ENCODE measurements at regions not wholly inside any gene's neighbourhood (a gene's known extent, or its start where the extent isn't known, plus 50 kb on each side); places are given as distances from the start of the nearest gene placed in this dataset.

GRCh38 chr3:56867671-56868070 is 65.9 kb upstream of the ARHGEF3 start:
- CTCF ChIA-PET: interaction anchor here (0.6 kb wide), 1 partner anchor 20 kb away, joined by 4 read pairs; no protein-coding TSS in a partner anchor
- TF ChIP-seq, protein P1, sequence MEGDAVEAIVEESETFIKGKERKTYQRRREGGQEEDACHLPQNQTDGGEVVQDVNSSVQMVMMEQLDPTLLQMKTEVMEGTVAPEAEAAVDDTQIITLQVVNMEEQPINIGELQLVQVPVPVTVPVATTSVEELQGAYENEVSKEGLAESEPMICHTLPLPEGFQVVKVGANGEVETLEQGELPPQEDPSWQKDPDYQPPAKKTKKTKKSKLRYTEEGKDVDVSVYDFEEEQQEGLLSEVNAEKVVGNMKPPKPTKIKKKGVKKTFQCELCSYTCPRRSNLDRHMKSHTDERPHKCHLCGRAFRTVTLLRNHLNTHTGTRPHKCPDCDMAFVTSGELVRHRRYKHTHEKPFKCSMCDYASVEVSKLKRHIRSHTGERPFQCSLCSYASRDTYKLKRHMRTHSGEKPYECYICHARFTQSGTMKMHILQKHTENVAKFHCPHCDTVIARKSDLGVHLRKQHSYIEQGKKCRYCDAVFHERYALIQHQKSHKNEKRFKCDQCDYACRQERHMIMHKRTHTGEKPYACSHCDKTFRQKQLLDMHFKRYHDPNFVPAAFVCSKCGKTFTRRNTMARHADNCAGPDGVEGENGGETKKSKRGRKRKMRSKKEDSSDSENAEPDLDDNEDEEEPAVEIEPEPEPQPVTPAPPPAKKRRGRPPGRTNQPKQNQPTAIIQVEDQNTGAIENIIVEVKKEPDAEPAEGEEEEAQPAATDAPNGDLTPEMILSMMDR (conservative IDR thresholded peaks at IDR 0.05; ENCODE audit: low read depth, low read length): no peak
- no peak for TF ChIP-seq CEBPB (IDR thresholded peaks at IDR 0.05; ENCODE audit: low read depth, low read length)
- TF ChIP-seq CHD1 (IDR thresholded peaks at IDR 0.05; ENCODE audit: low read depth, low read length): no peak
- TF ChIP-seq POLR2A (IDR thresholded peaks at IDR 0.05; ENCODE audit: low read depth, low read length): no peak
- no peak for TF ChIP-seq RAD21 (IDR thresholded peaks at IDR 0.05; ENCODE audit: low read length)
- TF ChIP-seq NFE2L2 (IDR thresholded peaks at IDR 0.05; ENCODE audit: low read depth, low read length): no peak
- no peak for TF ChIP-seq MXI1 (IDR thresholded peaks at IDR 0.05; ENCODE audit: borderline replicate concordance, low read depth, low read length)
- no peak for TF ChIP-seq SMC3 (IDR thresholded peaks at IDR 0.05; ENCODE audit: low read depth, low read length)
- TF ChIP-seq RFX5 (IDR thresholded peaks at IDR 0.05; ENCODE audit: low read depth, low read length): no peak
- no peak for TF ChIP-seq MAZ (IDR thresholded peaks at IDR 0.05; ENCODE audit: borderline replicate concordance, low read depth, low read length)
- TF ChIP-seq, protein P2, sequence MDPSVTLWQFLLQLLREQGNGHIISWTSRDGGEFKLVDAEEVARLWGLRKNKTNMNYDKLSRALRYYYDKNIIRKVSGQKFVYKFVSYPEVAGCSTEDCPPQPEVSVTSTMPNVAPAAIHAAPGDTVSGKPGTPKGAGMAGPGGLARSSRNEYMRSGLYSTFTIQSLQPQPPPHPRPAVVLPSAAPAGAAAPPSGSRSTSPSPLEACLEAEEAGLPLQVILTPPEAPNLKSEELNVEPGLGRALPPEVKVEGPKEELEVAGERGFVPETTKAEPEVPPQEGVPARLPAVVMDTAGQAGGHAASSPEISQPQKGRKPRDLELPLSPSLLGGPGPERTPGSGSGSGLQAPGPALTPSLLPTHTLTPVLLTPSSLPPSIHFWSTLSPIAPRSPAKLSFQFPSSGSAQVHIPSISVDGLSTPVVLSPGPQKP (IDR thresholded peaks at IDR 0.05; ENCODE audit: borderline replicate concordance, low read depth, low read length): no peak
- no peak for TF ChIP-seq FOS (IDR thresholded peaks at IDR 0.05; ENCODE audit: low read depth, low read length)
- TF ChIP-seq USF2 (IDR thresholded peaks at IDR 0.05; ENCODE audit: low read depth, low read length): no peak
- TF ChIP-seq BHLHE40 (IDR thresholded peaks at IDR 0.05; ENCODE audit: low read depth, low read length): no peak
- no peak for TF ChIP-seq RCOR1 (IDR thresholded peaks at IDR 0.05; ENCODE audit: insufficient replicate concordance, low read length)
- TF ChIP-seq MAFK (IDR thresholded peaks at IDR 0.05; ENCODE audit: low read depth, low read length): no peak
- H4K91ac ChIP-seq (ENCODE audit: insufficient read depth, low read depth, low read length): no peak overlapping the region
- H3K27ac ChIP-seq (ENCODE audit: insufficient read depth, low read length): no peak overlapping the region
- no peak overlapping the region for H3K23ac ChIP-seq (ENCODE audit: low read depth, low read length)
- H2BK5ac ChIP-seq (ENCODE audit: low read depth, low read length, poor library complexity, severe bottlenecking): no peak overlapping the region
- no peak overlapping the region for H3K18ac ChIP-seq (ENCODE audit: low read depth, low read length)
- in situ Hi-C loops (cut with MboI; ENCODE audit: low sequenced_read_pairs): no loop called here
- dilution Hi-C loops (cut with HindIII; ENCODE audit: low sequenced_read_pairs, unreplicated experiment): no loop called here
- H3K36me3 ChIP-seq (ENCODE audit: control insufficient read depth, insufficient read depth, low read length): no peaks in the 10 kb centered on the region
- H2AFZ ChIP-seq (replicated peaks; ENCODE audit: low read length, poor library complexity): no peak overlapping the region
- no peak overlapping the region for H2BK20ac ChIP-seq (ENCODE audit: low read depth, low read length)
- H2BK15ac ChIP-seq (ENCODE audit: low read depth, low read length): no peak overlapping the region
- no peaks in the 10 kb centered on the region for H4K20me1 ChIP-seq (ENCODE audit: insufficient read depth, low read length)
- H4K5ac ChIP-seq (ENCODE audit: low read depth, low read length): no peak overlapping the region
- no peak overlapping the region for H3K56ac ChIP-seq (ENCODE audit: extremely low read depth, insufficient read depth, low read length)
- no peak overlapping the region for H2BK120ac ChIP-seq (ENCODE audit: low read depth, low read length)
- no peaks in the 10 kb centered on the region for H3K79me1 ChIP-seq (ENCODE audit: low read depth in 1 of 2, low read length in 2 of 2)
- no peak overlapping the region for H4K8ac ChIP-seq (ENCODE audit: low read depth in 2 of 2, low read length in 2 of 2)
- POLR2A ChIA-PET (ENCODE audit: unreplicated experiment): no interaction called here
- H3K9ac ChIP-seq (ENCODE audit: low read depth, low read length): no peak overlapping the region
- H3K14ac ChIP-seq (replicated peaks; ENCODE audit: low read depth, low read length): no peak overlapping the region
- H3K9me3 ChIP-seq (ENCODE audit: control insufficient read depth, insufficient read depth, low read length): no peaks in the 10 kb centered on the region
- peaks cover 2% of the 10 kb centered on the region; the same call in 1 of the 2 replicates for H3K4me1 ChIP-seq (ENCODE audit: control insufficient read depth, insufficient read depth, low read length)
- WGBS, 2 experiments (ENCODE audit: extremely low coverage in 2 of 2, insufficient read length in 1 of 2): no CpG with 5 or more reads among the region's 4 CpGs
- no peak overlapping the region for H3K4ac ChIP-seq (ENCODE audit: low read depth, low read length)
- intact Hi-C loops (cut with micrococcal nuclease): no loop called here
- no peak for ATAC-seq (ENCODE audit: low read depth)
- no peak for DNase-seq
- H3K4me2 ChIP-seq (ENCODE audit: low read depth, low read length): no peak overlapping the region
- H3K4me3 ChIP-seq (ENCODE audit: insufficient read depth, low read depth, low read length): no peak overlapping the region
- H2AK5ac ChIP-seq (ENCODE audit: low read depth, low read length): no peak overlapping the region
- H3K27me3 ChIP-seq (ENCODE audit: control insufficient read depth, insufficient read depth, low read length): peaks cover 10% of the 10 kb centered on the region
- no peak overlapping the region for H2AK9ac ChIP-seq (replicated peaks; ENCODE audit: low read depth, low read length, poor library complexity)
- BruUV-seq (replicated peaks): no TSS peak
- no peaks in the 10 kb centered on the region for H3K9me1 ChIP-seq (ENCODE audit: insufficient read depth, low read length)
